Choroid plexus epithelial cell (primary cell): ENCODE measurements at regions not wholly inside any gene's neighbourhood (a gene's known extent, or its start where the extent isn't known, plus 50 kb on each side); places are given as distances from the start of the nearest gene placed in this dataset.

Source experiments
- DNase-seq: peaks from one replicate; pipeline ENCODE4 v3.0.0-alpha.2; 2010; ENCODE audit warnings: low read depth
- H3K4me3 ChIP-seq: 2 replicates; pipeline ENCODE4 v1.5.1; 2011; ENCODE audit warnings: low read depth, mild to moderate bottlenecking, control low read depth, low read length, moderate library complexity
- CTCF ChIP-seq: conservative IDR thresholded peaks from 2 replicates; pipeline ENCODE4 v1.5.1; 2011; ENCODE audit warnings: low read depth, mild to moderate bottlenecking, control low read depth, inconsistent platforms, low read length, moderate library complexity

GRCh38 chr11:119804698-119805097 is 75.7 kb upstream of the NECTIN1 start:
- TF ChIP-seq CTCF: no peak

GRCh38 chr11:119803726-119804294 is 74.8 kb upstream of the NECTIN1 start:
- DNase-seq: no peak

More at GRCh38 chr11:119804698-119805097, 75.7 kb upstream of the NECTIN1 start:
- no peak overlapping the region for H3K4me3 ChIP-seq
- DNase-seq: no peak

GRCh38 chr11:119803139-119803538 is 74.1 kb upstream of the NECTIN1 start:
- DNase-seq: no peak
- H3K4me3 ChIP-seq: no peak overlapping the region
- TF ChIP-seq CTCF: no peak

More at GRCh38 chr11:119803726-119804294, 74.8 kb upstream of the NECTIN1 start:
- TF ChIP-seq CTCF: no peak
- H3K4me3 ChIP-seq: no peak overlapping the region

- DNase-seq: no peak
- no peak overlapping the region for H3K4me3 ChIP-seq
- TF ChIP-seq CTCF: no peak
These were observed 73.7 kb upstream of the NECTIN1 start for GRCh38 chr11:119802670-119803069.

- DNase-seq: no peak
- TF ChIP-seq CTCF: no peak
- no peak overlapping the region for H3K4me3 ChIP-seq
These were observed 71.6 kb upstream of the NECTIN1 start for GRCh38 chr11:119800619-119801018.

- H3K4me3 ChIP-seq: no peak overlapping the region
- no peak for TF ChIP-seq CTCF
- no peak for DNase-seq
These were observed 71.2 kb upstream of the NECTIN1 start for GRCh38 chr11:119800171-119800570.

- no peak overlapping the region for H3K4me3 ChIP-seq
- no peak for TF ChIP-seq CTCF
- DNase-seq: no peak
These were observed 69.7 kb upstream of the NECTIN1 start for GRCh38 chr11:119798656-119799055.
